MG63 (cell line): ENCODE measurements at regions not wholly inside any gene's neighbourhood (a gene's known extent, or its start where the extent isn't known, plus 50 kb on each side); places are given as distances from the start of the nearest gene placed in this dataset.

ENCODE experiments used
- DNase-seq: peaks from one replicate; pipeline ENCODE4 v3.0.0-alpha.2; 2020
- H3K27me3 ChIP-seq: fragments of 250-450 bp; sonication (Bioruptor Pico); 2 replicates; pipeline ENCODE4 v1.5.1; 2020; ENCODE audit warnings: mild to moderate bottlenecking, moderate library complexity
- H3K36me3 ChIP-seq: fragments of 250-450 bp; sonication (Bioruptor Pico); 2 replicates; pipeline ENCODE4 v1.5.1; 2020; ENCODE audit warnings: mild to moderate bottlenecking, moderate library complexity
- H3K4me3 ChIP-seq: fragments of 250-450 bp; sonication (Bioruptor Pico); 2 replicates; pipeline ENCODE4 v1.5.1; 2020; ENCODE audit warnings: mild to moderate bottlenecking, moderate library complexity
- H3K9me3 ChIP-seq: fragments of 250-450 bp; sonication (Bioruptor Pico); 2 replicates; pipeline ENCODE4 v1.5.1; 2020; ENCODE audit warnings: mild to moderate bottlenecking, moderate library complexity

GRCh38 chr10:83917537-83918506 lies 221.5 kb upstream of the GHITM start:
- Histone ChIP-seq H3K27me3 (no peaks in the 10 kb centered on the region), H3K9me3 (no peaks in the 10 kb centered on the region), H3K4me3 (no peak overlapping the region), H3K36me3 (no peaks in the 10 kb centered on the region)
- no peak for DNase-seq

- Histone ChIP-seq H3K4me3 (no peak overlapping the region), H3K27me3 (no peaks in the 10 kb centered on the region), H3K9me3 (no peaks in the 10 kb centered on the region), H3K36me3 (no peaks in the 10 kb centered on the region)
- DNase-seq = no peak
Observed at GRCh38 chr10:83919187-83919586, 220.1 kb upstream of the GHITM start.

DNA sequence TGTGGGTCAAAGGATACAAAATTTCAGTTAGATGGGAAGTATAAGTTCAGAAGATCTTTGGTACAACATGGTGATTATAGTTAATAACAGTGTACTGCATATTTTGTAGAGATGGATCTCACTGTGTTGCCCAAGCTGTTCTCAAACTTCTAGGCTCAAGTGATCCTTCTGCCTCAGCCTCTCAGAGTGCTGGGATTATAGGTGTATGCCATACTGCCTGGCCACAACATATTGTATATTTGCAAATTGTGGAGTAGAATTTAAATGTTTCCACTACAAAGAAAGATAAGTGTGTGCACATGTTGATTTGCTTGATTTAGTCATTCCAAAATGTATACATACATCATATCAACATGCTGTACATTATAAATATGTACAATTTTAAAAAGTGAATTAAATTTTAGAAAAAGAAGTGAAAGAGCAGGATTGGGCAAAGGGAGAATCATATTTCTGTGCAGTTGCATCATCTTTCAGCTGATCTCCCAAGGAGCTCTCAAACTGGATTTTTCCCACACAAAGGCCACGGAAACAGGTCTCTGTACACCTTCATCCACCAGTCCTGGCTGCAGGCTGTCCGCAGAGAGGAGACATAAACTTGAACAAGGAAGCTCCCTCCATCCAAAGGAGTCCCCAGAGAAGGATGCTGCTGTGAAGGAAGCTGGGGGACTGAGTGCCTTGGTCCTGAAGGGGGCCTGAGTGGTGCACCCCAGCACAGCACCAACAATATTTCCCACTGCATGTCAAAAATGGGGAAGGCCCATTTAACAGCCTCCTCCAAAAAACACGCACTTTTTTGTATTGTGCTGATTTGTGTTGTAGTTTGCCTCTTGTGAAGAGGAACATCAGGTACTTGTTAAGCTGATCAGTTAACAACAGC lies 217.1 kb upstream of the GHITM start:
- DNase-seq = no peak
- H3K4me3 ChIP-seq = no peak overlapping the region
- H3K9me3 ChIP-seq = no peaks in the 10 kb centered on the region
- no peaks in the 10 kb centered on the region for H3K27me3 ChIP-seq
- H3K36me3 ChIP-seq = no peaks in the 10 kb centered on the region

GRCh38 chr10:83925133-83925532 lies 214.2 kb upstream of the GHITM start:
- Histone ChIP-seq H3K36me3 (no peaks in the 10 kb centered on the region), H3K27me3 (no peaks in the 10 kb centered on the region), H3K4me3 (no peak overlapping the region), H3K9me3 (no peaks in the 10 kb centered on the region)
- DNase-seq = no peak

DNA sequence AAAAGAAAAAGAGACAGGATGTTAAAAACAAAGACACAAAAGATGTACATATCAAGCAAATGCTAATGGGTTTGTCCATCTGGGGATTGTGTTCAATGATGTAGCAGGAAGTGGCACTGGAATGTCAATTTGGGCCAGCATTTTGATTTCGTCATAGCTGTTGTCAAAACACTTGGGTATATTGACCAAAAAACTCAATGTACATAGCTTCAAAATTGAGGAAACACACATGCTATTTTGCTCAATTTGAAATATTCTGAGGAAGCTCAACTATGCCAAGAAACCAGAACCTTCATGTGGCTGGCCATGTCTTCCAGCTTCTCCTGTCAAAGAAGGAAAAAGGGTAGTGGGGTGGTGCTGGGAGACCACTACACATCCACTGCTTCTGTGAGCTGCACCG lies 212.7 kb upstream of the GHITM start:
- DNase-seq = no peak
- no peaks in the 10 kb centered on the region for H3K9me3 ChIP-seq
- no peak overlapping the region for H3K4me3 ChIP-seq
- no peaks in the 10 kb centered on the region for H3K36me3 ChIP-seq
- H3K27me3 ChIP-seq = no peaks in the 10 kb centered on the region

- no peaks in the 10 kb centered on the region for H3K27me3 ChIP-seq
- H3K4me3 ChIP-seq = no peak overlapping the region
- H3K9me3 ChIP-seq = no peaks in the 10 kb centered on the region
- no peaks in the 10 kb centered on the region for H3K36me3 ChIP-seq
- DNase-seq = no peak
Observed at GRCh38 chr10:83927166-83927565, 212.1 kb upstream of the GHITM start.

GRCh38 chr10:83929399-83929798 lies 209.9 kb upstream of the GHITM start:
- Histone ChIP-seq H3K36me3 (no peaks in the 10 kb centered on the region), H3K9me3 (no peaks in the 10 kb centered on the region)
- no peak for DNase-seq

GRCh38 chr10:83931669-83932068 lies 207.6 kb upstream of the GHITM start:
- Histone ChIP-seq H3K27me3 (no peaks in the 10 kb centered on the region), H3K4me3 (no peak overlapping the region), H3K9me3 (no peaks in the 10 kb centered on the region), H3K36me3 (no peaks in the 10 kb centered on the region)
- DNase-seq = no peak

More at GRCh38 chr10:83929399-83929798, 209.9 kb upstream of the GHITM start:
- no peaks in the 10 kb centered on the region for H3K27me3 ChIP-seq
- no peak overlapping the region for H3K4me3 ChIP-seq

GRCh38 chr10:83932245-83932644 lies 207.1 kb upstream of the GHITM start:
- no peaks in the 10 kb centered on the region for H3K27me3 ChIP-seq
- no peaks in the 10 kb centered on the region for H3K36me3 ChIP-seq
- H3K4me3 ChIP-seq = no peak overlapping the region
- no peaks in the 10 kb centered on the region for H3K9me3 ChIP-seq
- no peak for DNase-seq

- DNase-seq = no peak
- no peak overlapping the region for H3K4me3 ChIP-seq
- no peaks in the 10 kb centered on the region for H3K36me3 ChIP-seq
- no peaks in the 10 kb centered on the region; the same call in 1 of the 2 replicates for H3K27me3 ChIP-seq
- H3K9me3 ChIP-seq = no peaks in the 10 kb centered on the region
Observed at GRCh38 chr10:83934062-83934461, 205.2 kb upstream of the GHITM start.

DNA sequence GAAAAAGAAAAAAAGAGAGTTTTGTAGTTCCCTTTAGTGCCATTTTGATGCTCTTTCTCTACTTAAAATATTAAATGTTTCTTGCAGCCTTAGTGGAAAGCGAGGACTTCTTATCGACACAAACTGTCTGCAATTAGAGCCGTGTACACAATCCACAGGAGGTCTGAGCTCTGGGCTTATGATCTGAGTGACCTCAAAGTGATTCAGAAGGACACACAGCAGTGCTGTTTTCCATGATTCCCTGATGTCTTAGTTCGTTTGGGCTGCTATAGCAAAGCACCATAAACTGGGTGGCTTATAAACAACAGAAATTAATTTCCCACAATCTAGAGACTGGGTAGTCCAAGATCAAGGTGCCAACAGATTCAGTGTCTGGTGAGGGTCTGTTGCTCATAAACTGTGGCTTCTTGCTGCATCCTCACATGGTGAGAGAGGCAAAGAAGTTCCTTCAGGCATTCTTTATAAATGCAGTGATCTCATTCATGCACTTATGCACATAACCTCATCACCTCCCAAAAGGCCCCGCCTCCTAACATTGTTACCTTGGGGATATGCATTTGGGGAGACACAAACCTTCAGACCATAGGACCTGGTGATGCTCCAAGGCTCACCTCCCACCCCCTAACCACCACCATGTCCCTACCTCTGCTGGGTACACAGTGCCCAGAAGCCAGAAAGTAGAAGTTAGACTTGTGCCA lies 204.5 kb upstream of the GHITM start:
- Histone ChIP-seq H3K27me3 (no peaks in the 10 kb centered on the region; the same call in 1 of the 2 replicates), H3K9me3 (no peaks in the 10 kb centered on the region)
- DNase-seq = no peak

GRCh38 chr10:83935339-83935736 lies 204.0 kb upstream of the GHITM start:
- no peaks in the 10 kb centered on the region; the same call in 1 of the 2 replicates for H3K27me3 ChIP-seq
- H3K36me3 ChIP-seq = no peaks in the 10 kb centered on the region
- no peak overlapping the region for H3K4me3 ChIP-seq
- H3K9me3 ChIP-seq = no peaks in the 10 kb centered on the region
- no peak for DNase-seq

More for the DNA sequence above, 204.5 kb upstream of the GHITM start:
- Histone ChIP-seq H3K4me3 (no peak overlapping the region), H3K36me3 (no peaks in the 10 kb centered on the region)

DNA sequence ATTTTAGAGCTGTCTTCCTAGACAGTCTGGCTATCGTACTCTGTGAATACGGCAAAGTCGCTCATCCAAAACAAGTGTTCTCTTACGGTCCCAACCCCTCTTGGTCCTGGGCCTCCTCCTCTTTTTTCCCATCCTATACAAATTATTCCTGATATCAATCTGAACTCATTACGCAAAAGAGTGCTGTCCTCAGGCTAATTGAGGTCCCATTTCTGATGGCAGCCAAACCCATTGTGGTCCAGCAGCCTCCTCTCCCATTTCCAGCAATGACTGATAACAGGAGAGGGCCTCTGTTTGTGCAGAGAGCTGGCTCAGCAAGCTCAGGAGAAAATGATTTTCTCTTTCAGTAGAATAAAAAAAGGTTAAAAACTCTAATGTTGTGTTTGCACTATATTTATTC lies 203.4 kb upstream of the GHITM start:
- no peak overlapping the region for H3K4me3 ChIP-seq

DNA sequence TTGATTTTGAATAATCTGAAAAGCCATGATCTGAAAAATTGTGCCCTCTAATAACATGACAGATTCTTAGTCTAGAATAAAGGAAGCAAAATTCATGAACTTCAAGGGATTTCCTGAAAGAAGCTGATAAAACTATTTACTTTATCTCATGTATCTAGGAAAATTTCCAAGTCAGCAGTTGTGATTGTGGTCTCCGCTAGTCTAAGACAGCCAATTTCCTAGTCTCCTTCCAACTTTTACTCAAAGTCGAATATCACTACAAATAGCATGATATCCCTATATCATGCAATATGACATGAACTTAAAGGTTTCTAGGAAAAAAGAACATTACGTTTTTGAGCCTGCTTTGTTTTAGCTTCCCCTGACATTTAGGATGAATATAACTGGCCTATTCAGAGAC lies 202.1 kb upstream of the GHITM start:
- no peaks in the 10 kb centered on the region for H3K9me3 ChIP-seq
- no peaks in the 10 kb centered on the region for H3K36me3 ChIP-seq
- H3K4me3 ChIP-seq = no peak overlapping the region
- no peak for DNase-seq
- no peaks in the 10 kb centered on the region; the same call in 1 of the 2 replicates for H3K27me3 ChIP-seq

More for the DNA sequence above, 203.4 kb upstream of the GHITM start:
- H3K36me3 ChIP-seq = no peaks in the 10 kb centered on the region
- no peaks in the 10 kb centered on the region; the same call in 1 of the 2 replicates for H3K27me3 ChIP-seq
- H3K9me3 ChIP-seq = no peaks in the 10 kb centered on the region
- DNase-seq = no peak

DNA sequence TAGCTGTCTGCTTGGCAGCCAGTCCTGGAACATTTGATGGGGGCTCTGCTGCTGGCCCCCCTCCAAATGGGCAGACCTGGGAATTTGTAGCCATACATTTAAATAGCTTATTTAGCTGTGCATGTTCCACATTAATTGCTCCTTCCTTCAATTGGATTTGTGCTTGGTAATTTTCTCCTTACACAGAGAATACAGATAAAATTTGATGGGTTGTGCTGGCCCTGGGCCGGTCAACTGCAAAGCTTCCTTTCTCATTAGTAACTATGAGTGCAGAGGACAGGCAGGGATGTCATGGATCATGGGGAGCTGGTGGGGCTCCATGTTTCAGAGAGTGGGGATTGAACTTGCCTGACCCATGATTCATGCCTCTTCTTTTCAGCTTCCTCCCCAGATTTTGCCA lies 201.5 kb upstream of the GHITM start:
- Histone ChIP-seq H3K9me3 (no peaks in the 10 kb centered on the region), H3K36me3 (no peaks in the 10 kb centered on the region), H3K27me3 (no peaks in the 10 kb centered on the region; the same call in 1 of the 2 replicates), H3K4me3 (no peak overlapping the region)
- DNase-seq = no peak

DNA sequence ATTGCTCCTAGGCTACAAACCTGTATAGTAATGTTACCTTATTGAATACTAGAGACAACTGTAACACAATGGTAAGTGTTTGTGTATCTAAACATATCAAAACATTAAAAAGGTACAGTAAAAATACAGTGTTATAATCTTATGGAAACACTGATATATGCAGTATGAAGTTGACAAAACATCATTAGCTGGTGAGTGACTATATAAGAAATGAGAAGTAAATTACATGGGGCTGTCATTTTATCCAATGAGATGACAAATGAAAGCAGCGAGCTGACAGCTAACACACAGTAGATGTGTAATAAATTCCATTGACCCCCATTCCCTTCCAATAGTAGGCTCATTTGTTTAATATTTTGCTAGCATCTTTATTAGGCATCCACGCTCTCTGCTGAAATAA lies 198.1 kb upstream of the GHITM start:
- DNase-seq = no peak
- Histone ChIP-seq H3K9me3 (no peaks in the 10 kb centered on the region), H3K4me3 (no peak overlapping the region), H3K27me3 (no peaks in the 10 kb centered on the region; the same call in 1 of the 2 replicates), H3K36me3 (no peaks in the 10 kb centered on the region)

- DNase-seq = no peak
- H3K27me3 ChIP-seq = no peaks in the 10 kb centered on the region; the same call in 1 of the 2 replicates
- H3K9me3 ChIP-seq = no peaks in the 10 kb centered on the region
- no peak overlapping the region for H3K4me3 ChIP-seq
- H3K36me3 ChIP-seq = no peaks in the 10 kb centered on the region
Observed at GRCh38 chr10:83942410-83942809, 196.9 kb upstream of the GHITM start.
